Naive thymus-derived CD4-positive, alpha-beta T cell (primary cell): ENCODE measurements at regions not wholly inside any gene's neighbourhood (a gene's known extent, or its start where the extent isn't known, plus 50 kb on each side); places are given as distances from the start of the nearest gene placed in this dataset.

Source experiments
- ATAC-seq: fragments of 150-1000 bp; cut with Tn5 transposase; 2 replicates; pipeline ENCODE4 v1.10.0; 2021; ENCODE audit warnings: mild to moderate bottlenecking, moderate library complexity
- CTCF ChIA-PET: fragments of 350-600 bp; sonication (Branson Sonifier 250); formaldehyde crosslinking; loops from one replicate; lab custom pipeline; 2021; ENCODE audit warnings: antibody characterized with exemption; lab: Charles Lee
- POLR2A ChIA-PET: fragments of 350-600 bp; sonication (Branson Sonifier 250); formaldehyde crosslinking; loops from one replicate; lab custom pipeline; 2021; ENCODE audit warnings: antibody characterized with exemption, inconsistent platforms; lab: Charles Lee
- DNase-seq, 9 donors: peaks; one replicate each; pipeline versions ENCODE4 v3.0.0 to v3.0.0-alpha.2; 2020 to 2022; ENCODE audit warnings: mixed read lengths in 1 of 9
- H3K27ac ChIP-seq: one replicate; pipeline ENCODE4 v1.7.0; 2013; ENCODE audit warnings: mild to moderate bottlenecking, low read depth, low read length, moderate library complexity
- H3K27me3 ChIP-seq, 2 donors: one replicate each; pipeline ENCODE4 v1.7.0; 2013; ENCODE audit warnings: low read length in 2 of 2, mild to moderate bottlenecking in 2 of 2, moderate library complexity in 2 of 2; ENCODE audit not compliant: control insufficient read depth in 2 of 2, insufficient read depth in 2 of 2
- H3K36me3 ChIP-seq, 3 experiments: 1 replicate in 2 of 3; 2 replicates in 1 of 3; pipeline ENCODE4 v1.7.0; 2013; ENCODE audit warnings: low read length in 3 of 3, mild to moderate bottlenecking in 3 of 3, moderate library complexity in 1 of 3; ENCODE audit not compliant: insufficient read depth in 3 of 3, control insufficient read depth in 2 of 3
- H3K4me1 ChIP-seq, 2 donors: one replicate each; pipeline ENCODE4 v1.7.0; 2013; ENCODE audit warnings: low read length in 2 of 2, mild to moderate bottlenecking in 2 of 2, moderate library complexity in 1 of 2; ENCODE audit not compliant: control insufficient read depth in 2 of 2, insufficient read depth in 2 of 2
- H3K4me3 ChIP-seq: 2 replicates; pipeline ENCODE4 v1.7.0; 2013; ENCODE audit warnings: mild to moderate bottlenecking, low read length
- H3K9me3 ChIP-seq, 3 experiments: 1 replicate in 2 of 3; 2 replicates in 1 of 3; pipeline ENCODE4 v1.7.0; 2013; ENCODE audit warnings: low read length in 3 of 3; ENCODE audit not compliant: control insufficient read depth in 2 of 3
- H3K27ac Mint-ChIP-seq, 9 donors: one replicate each; pipeline ENCODE4 v1.8.0; 2020 to 2022; ENCODE audit warnings: mixed read lengths in 9 of 9, mild to moderate bottlenecking in 8 of 9, moderate library complexity in 5 of 9, inconsistent platforms in 2 of 9
- H3K27me3 Mint-ChIP-seq, 5 donors: one replicate each; pipeline ENCODE4 v1.8.0; 2021 to 2022; ENCODE audit warnings: mixed read lengths in 5 of 5, mild to moderate bottlenecking in 1 of 5
- H3K36me3 Mint-ChIP-seq, 5 donors: one replicate each; pipeline ENCODE4 v1.8.0; 2020 to 2022; ENCODE audit warnings: mixed read lengths in 5 of 5, mild to moderate bottlenecking in 3 of 5, inconsistent platforms in 1 of 5
- H3K4me1 Mint-ChIP-seq, 7 donors: one replicate each; pipeline ENCODE4 v1.8.0; 2020 to 2022; ENCODE audit warnings: mixed read lengths in 7 of 7, mild to moderate bottlenecking in 3 of 7, inconsistent platforms in 1 of 7
- H3K4me3 Mint-ChIP-seq, 10 donors: one replicate each; pipeline ENCODE4 v1.8.0; 2020 to 2022; ENCODE audit warnings: mild to moderate bottlenecking in 10 of 10, mixed read lengths in 10 of 10, moderate library complexity in 6 of 10, inconsistent platforms in 2 of 10
- H3K9me3 Mint-ChIP-seq, 11 donors: one replicate each; pipeline ENCODE4 v1.8.0; 2020 to 2022; ENCODE audit warnings: mixed read lengths in 11 of 11, mild to moderate bottlenecking in 4 of 11, inconsistent platforms in 1 of 11, moderate library complexity in 1 of 11
- intact Hi-C, 2 donors: fragments of 100-400 bp; cut with micrococcal nuclease; formaldehyde crosslinking; loops; one replicate each; pipeline ENCODE4 v1.15.1; 2023

DNA sequence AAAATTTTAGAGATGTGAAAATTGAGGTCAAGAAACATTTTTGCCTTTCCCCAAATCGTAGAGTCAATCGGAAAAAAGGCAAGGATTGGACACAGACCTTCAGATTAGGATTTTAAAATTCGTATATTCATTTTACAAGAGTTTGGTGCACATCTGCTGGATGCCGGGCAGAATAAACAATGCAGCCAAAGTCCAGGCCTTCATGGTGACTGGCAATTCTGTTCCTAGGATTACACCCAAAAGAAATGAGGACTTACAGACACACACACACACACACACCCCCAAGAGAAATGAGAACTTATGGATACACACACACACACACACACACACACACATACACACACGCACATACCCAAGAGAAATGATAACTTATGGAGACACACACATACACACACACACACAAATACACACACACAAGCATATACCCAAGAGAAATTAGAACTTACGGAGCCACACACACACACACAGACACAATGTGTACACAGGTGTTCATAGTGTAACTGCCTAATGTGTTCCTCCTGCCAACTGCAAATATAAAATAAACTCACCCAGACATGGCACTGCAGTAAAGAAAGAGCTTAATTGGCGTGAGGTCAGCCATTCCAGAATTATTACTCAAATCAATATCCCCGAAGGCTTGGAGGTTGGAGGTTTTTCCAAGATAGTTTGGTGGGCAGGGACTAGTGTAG lies 165.7 kb upstream of the STS start:
- Histone ChIP-seq H3K27me3 (no peaks in the 10 kb centered on the region), H3K9me3 (no peaks in the 10 kb centered on the region), H3K4me3 (no peak overlapping the region), H3K4me1 (no peaks in the 10 kb centered on the region), H3K27ac (no peak overlapping the region), H3K36me3 (no peaks in the 10 kb centered on the region)
- DNase-seq (no peak), ATAC-seq (no peak)
- no peaks in the 10 kb centered on the region for H3K27me3 Mint-ChIP-seq
- ChIA-PET POLR2A (no interaction called here), CTCF (no interaction called here)
- H3K4me1 Mint-ChIP-seq, result no peaks in the 10 kb centered on the region
- H3K9me3 Mint-ChIP-seq, result no peaks in the 10 kb centered on the region
- H3K36me3 Mint-ChIP-seq, result peaks cover 0 to 11% (median 3%) of the 10 kb centered on the region in 5 donors
- intact Hi-C loops, result no loop called here
- H3K27ac Mint-ChIP-seq, result no peak overlapping the region
- H3K4me3 Mint-ChIP-seq, result no peak overlapping the region

DNA sequence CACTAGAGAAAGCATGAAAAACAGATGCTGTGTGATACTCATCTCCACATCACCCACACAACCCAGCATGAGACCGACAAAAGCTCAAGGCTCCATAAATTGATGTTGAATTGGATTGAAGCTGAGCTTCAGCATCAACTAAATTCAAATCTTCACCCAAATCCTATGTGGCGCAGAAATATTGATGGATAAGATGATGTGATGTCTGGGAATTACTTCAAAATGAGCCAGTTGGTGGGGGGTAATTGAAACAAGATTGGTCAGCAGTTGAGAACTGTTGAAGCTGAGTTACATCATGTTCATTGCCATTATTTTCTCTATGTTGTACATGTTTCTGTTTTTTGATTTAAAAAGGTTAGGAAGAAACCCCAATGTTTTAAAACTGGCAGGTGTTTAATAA lies 166.5 kb upstream of the STS start:
- H3K9me3 ChIP-seq, result no peaks in the 10 kb centered on the region
- H3K4me3 Mint-ChIP-seq, result no peak overlapping the region
- H3K36me3 ChIP-seq, result no peaks in the 10 kb centered on the region
- POLR2A ChIA-PET, result no interaction called here
- no peaks in the 10 kb centered on the region for H3K4me1 Mint-ChIP-seq
- ATAC-seq, result no peak
- no peaks in the 10 kb centered on the region for H3K27me3 Mint-ChIP-seq
- no peaks in the 10 kb centered on the region for H3K27me3 ChIP-seq
- H3K4me3 ChIP-seq, result no peak overlapping the region
- H3K27ac Mint-ChIP-seq, result no peak overlapping the region
- no peak for DNase-seq
- intact Hi-C loops, result no loop called here
- peaks cover 0 to 2% (median 0%) of the 10 kb centered on the region in 11 donors for H3K9me3 Mint-ChIP-seq
- H3K27ac ChIP-seq, result no peak overlapping the region
- H3K4me1 ChIP-seq, result no peaks in the 10 kb centered on the region
- H3K36me3 Mint-ChIP-seq, result peaks cover 0 to 16% (median 3%) of the 10 kb centered on the region in 5 donors
- CTCF ChIA-PET, result no interaction called here

DNA sequence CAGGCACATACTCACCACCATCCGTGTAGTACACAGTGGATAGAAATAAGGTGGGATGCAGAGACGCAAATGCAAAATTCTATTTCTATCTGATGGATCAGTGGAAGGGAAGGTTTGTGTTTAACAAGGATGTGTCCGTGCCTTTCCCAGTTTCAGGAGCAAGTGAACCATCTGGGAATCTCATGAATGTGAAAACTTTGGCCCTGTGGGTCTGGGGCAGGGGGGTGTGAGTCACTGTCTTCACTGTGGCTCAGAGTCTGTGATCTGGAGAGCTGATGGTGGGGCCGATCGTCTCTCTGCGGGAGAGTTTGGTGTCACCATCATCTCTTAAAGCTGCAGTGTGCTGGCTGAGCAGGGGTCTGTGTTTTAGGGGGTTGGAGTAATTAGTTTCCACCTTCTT lies 179.3 kb upstream of the STS start:
- Histone ChIP-seq H3K4me1 (no peaks in the 10 kb centered on the region), H3K27me3 (no peaks in the 10 kb centered on the region), H3K36me3 (no peaks in the 10 kb centered on the region), H3K27ac (no peak overlapping the region), H3K9me3 (no peaks in the 10 kb centered on the region), H3K4me3 (no peak overlapping the region)
- Mint-ChIP-seq H3K27ac (no peak overlapping the region), H3K36me3 (peaks cover 0 to 4% (median 0%) of the 10 kb centered on the region in 5 donors), H3K4me3 (no peak overlapping the region), H3K27me3 (no peaks in the 10 kb centered on the region), H3K4me1 (no peaks in the 10 kb centered on the region), H3K9me3 (peaks cover 0 to 10% (median 2%) of the 10 kb centered on the region in 11 donors)
- POLR2A ChIA-PET, result no interaction called here
- DNase-seq (no peak), ATAC-seq (no peak)
- intact Hi-C loops, result no loop called here
- CTCF ChIA-PET, result no interaction called here

DNA sequence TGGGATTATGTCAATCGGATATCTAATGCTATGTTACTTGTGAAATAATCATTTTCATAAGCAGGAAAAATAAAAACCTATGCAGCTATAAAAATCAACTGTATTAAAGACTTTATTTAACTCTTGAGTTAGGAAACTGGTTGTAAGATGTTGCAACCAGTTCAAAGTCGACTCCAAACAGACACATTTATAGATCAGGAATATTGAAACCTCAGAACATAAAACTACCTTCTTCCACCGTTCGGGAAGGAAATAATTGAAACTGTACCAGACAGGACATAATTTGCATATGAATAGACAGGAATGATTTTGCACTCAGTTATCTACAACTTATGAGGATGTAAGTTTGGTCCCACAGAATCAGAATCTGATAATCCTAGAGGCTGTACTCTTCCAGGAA lies 181.8 kb upstream of the STS start:
- no peak for DNase-seq
- no peaks in the 10 kb centered on the region for H3K27me3 Mint-ChIP-seq
- POLR2A ChIA-PET, result no interaction called here
- no peaks in the 10 kb centered on the region for H3K4me1 Mint-ChIP-seq
- no peak for ATAC-seq
- no peak overlapping the region for H3K4me3 Mint-ChIP-seq
- H3K27ac Mint-ChIP-seq, result no peak overlapping the region
- peaks cover 0 to 13% (median 0%) of the 10 kb centered on the region in 11 donors for H3K9me3 Mint-ChIP-seq
- Histone ChIP-seq H3K27ac (no peak overlapping the region), H3K36me3 (no peaks in the 10 kb centered on the region), H3K9me3 (no peaks in the 10 kb centered on the region), H3K27me3 (no peaks in the 10 kb centered on the region), H3K4me1 (no peaks in the 10 kb centered on the region), H3K4me3 (no peak overlapping the region)
- peaks cover 0 to 4% (median 0%) of the 10 kb centered on the region in 5 donors for H3K36me3 Mint-ChIP-seq
- intact Hi-C loops, result no loop called here
- CTCF ChIA-PET, result no interaction called here

DNA sequence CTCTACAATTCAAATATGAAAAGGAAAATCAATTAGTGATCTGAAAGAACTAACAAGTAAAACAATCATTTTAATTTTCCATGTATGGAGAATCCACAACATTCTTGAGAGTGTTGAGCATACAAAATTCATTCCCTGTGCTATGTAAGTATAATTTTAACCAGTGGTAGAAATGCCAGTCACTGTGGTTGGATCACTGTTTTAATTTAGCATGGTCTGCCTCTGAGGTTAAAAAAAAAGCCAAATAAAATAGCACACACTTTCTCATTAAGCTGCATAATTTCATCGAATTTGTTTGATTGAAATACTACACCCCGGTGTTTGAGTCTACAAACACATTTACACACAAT lies 185.5 kb upstream of the STS start:
- no peak for ATAC-seq
- CTCF ChIA-PET, result no interaction called here
- intact Hi-C loops, result no loop called here
- POLR2A ChIA-PET, result no interaction called here
- no peak for DNase-seq
- H3K36me3 ChIP-seq, result no peaks in the 10 kb centered on the region
- Mint-ChIP-seq H3K36me3 (peaks cover 0 to 13% (median 12%) of the 10 kb centered on the region in 5 donors), H3K4me3 (no peak overlapping the region), H3K9me3 (peaks cover 0 to 13% (median 0%) of the 10 kb centered on the region in 11 donors), H3K27me3 (no peaks in the 10 kb centered on the region), H3K27ac (no peak overlapping the region), H3K4me1 (no peaks in the 10 kb centered on the region)
- H3K9me3 ChIP-seq, result no peaks in the 10 kb centered on the region
- H3K27me3 ChIP-seq, result no peaks in the 10 kb centered on the region
- H3K4me1 ChIP-seq, result no peaks in the 10 kb centered on the region
- H3K4me3 ChIP-seq, result no peak overlapping the region
- no peak overlapping the region for H3K27ac ChIP-seq

DNA sequence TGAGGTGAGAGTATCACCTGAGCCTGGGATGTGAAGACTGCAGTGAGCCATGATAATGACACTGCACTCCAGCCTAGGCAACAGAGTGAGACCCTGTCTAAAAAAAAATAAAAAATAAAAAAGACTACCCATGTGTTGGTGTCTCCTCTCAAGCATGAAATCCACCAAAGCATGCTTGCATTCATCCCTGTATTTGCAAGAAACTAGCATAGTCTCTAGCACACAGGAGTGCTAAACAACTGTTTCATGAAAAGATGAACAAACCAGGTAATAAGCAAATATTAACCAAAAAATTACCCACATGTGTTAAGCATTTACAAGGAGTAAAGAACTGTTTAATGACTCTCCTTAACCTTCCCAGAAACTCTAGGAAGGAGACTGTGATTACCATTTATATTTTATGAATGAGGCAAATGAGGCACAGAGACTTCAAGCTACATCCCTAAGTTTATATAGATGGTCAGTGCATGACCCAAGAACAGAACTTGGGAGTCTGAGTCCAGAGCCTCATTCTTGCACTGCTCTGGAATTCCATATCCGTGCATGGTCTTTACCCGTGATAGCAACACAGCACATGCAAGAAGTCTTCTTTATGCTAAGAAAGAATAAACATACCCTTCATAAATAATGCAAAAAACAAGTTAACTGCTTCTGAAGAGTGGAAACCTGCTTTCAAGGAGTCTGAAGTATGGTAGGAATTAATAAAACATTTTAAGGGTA lies 186.1 kb upstream of the STS start:
- Mint-ChIP-seq H3K4me3 (no peak overlapping the region), H3K9me3 (peaks cover 0 to 13% (median 0%) of the 10 kb centered on the region in 11 donors), H3K4me1 (no peaks in the 10 kb centered on the region), H3K27me3 (no peaks in the 10 kb centered on the region), H3K27ac (no peak overlapping the region), H3K36me3 (peaks cover 0 to 13% (median 12%) of the 10 kb centered on the region in 5 donors)
- Histone ChIP-seq H3K4me1 (no peaks in the 10 kb centered on the region), H3K27ac (no peak overlapping the region), H3K27me3 (no peaks in the 10 kb centered on the region), H3K36me3 (no peaks in the 10 kb centered on the region), H3K4me3 (no peak overlapping the region), H3K9me3 (no peaks in the 10 kb centered on the region)
- ATAC-seq, result no peak
- POLR2A ChIA-PET, result no interaction called here
- intact Hi-C loops, result no loop called here
- CTCF ChIA-PET, result no interaction called here
- DNase-seq, result no peak

DNA sequence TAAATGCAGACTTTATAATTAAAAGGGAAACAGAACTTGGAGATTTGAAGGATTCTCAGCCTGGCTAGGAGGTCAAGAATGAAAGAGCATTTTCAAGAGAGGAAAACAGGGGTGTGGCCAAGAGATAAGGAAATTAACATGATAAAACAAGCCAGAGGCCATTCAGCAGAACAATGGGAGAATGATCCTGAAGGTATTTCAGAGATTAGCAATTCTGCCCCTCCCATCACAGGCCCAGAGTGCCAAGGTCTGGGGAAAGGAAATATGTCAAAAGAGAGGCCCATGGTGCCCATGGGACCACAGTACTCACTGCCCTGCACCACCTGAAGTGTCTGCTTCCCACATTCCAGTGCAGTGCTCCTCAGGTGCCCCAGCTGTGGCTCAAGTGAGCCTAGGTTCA lies 188.5 kb upstream of the STS start:
- no peak overlapping the region for H3K27ac Mint-ChIP-seq
- CTCF ChIA-PET, result no interaction called here
- no peaks in the 10 kb centered on the region for H3K36me3 ChIP-seq

More for the DNA sequence above, 188.5 kb upstream of the STS start:
- H3K4me3 ChIP-seq, result no peak overlapping the region
- H3K36me3 Mint-ChIP-seq, result peaks cover 0 to 13% (median 8%) of the 10 kb centered on the region in 5 donors
- DNase-seq (no peak), ATAC-seq (no peak)
- intact Hi-C loops, result no loop called here
- no peaks in the 10 kb centered on the region for H3K27me3 ChIP-seq
- POLR2A ChIA-PET, result no interaction called here
- no peak overlapping the region for H3K27ac ChIP-seq
- no peaks in the 10 kb centered on the region for H3K9me3 ChIP-seq
- no peaks in the 10 kb centered on the region for H3K4me1 ChIP-seq
- H3K4me1 Mint-ChIP-seq, result no peaks in the 10 kb centered on the region
- H3K9me3 Mint-ChIP-seq, result peaks cover 0 to 13% (median 0%) of the 10 kb centered on the region in 11 donors
- no peaks in the 10 kb centered on the region for H3K27me3 Mint-ChIP-seq
- H3K4me3 Mint-ChIP-seq, result no peak overlapping the region
